Kidney (tissue), 13 donors: ENCODE measurements at regions not wholly inside any gene's neighbourhood (a gene's known extent, or its start where the extent isn't known, plus 50 kb on each side); places are given as distances from the start of the nearest gene placed in this dataset.

Experiments used
- DNase-seq, 5 donors: peaks; one replicate each; pipeline ENCODE4 v3.0.0-alpha.2; 2013 to 2020
- FAIRE-seq: peaks from 2 replicates; lab custom pipeline; 2012; peaks lifted over from hg19 to GRCh38; lab: Jason Lieb, UNC
- H3K27ac ChIP-seq, 2 donors: one replicate each; pipeline ENCODE4 v1.7.0; 2013; ENCODE audit warnings: low read depth in 2 of 2, low read length in 2 of 2, inconsistent platforms in 1 of 2
- H3K27me3 ChIP-seq: one replicate; pipeline ENCODE4 v1.7.1; 2013; ENCODE audit warnings: low read length, inconsistent platforms; ENCODE audit not compliant: control insufficient read depth, insufficient read depth
- H3K36me3 ChIP-seq, 3 donors: one replicate each; pipeline versions ENCODE4 v1.7.0 to v1.7.1; 2013; ENCODE audit warnings: low read length in 3 of 3, control low read depth in 1 of 3, inconsistent platforms in 1 of 3; ENCODE audit not compliant: insufficient read depth in 3 of 3, control insufficient read depth in 2 of 3
- H3K4me1 ChIP-seq, 3 donors: one replicate each; pipeline versions ENCODE4 v1.7.0 to v1.7.1; 2013; ENCODE audit warnings: low read length in 3 of 3, inconsistent platforms in 1 of 3, low read depth in 1 of 3; ENCODE audit not compliant: control insufficient read depth in 2 of 3, insufficient read depth in 2 of 3
- H3K4me3 ChIP-seq, 3 donors: one replicate each; pipeline versions ENCODE4 v1.7.0 to v1.8.1; 2013; ENCODE audit warnings: low read length in 3 of 3, control low read depth in 1 of 3, inconsistent platforms in 1 of 3
- H3K9ac ChIP-seq, 3 donors: one replicate each; pipeline versions ENCODE4 v1.7.0 to v1.7.1; 2013; ENCODE audit warnings: low read length in 3 of 3, control low read depth in 1 of 3, inconsistent platforms in 1 of 3
- H3K9me3 ChIP-seq, 3 donors: one replicate each; pipeline versions ENCODE4 v1.7.0 to v1.7.1; 2013; ENCODE audit warnings: low read length in 3 of 3, control low read depth in 1 of 3, inconsistent platforms in 1 of 3; ENCODE audit not compliant: control insufficient read depth in 2 of 3, insufficient read depth in 1 of 3
- CTCF ChIP-seq: IDR thresholded peaks from 3 replicates; pipeline ENCODE4 v1.5.1; 2012; ENCODE audit warnings: mild to moderate bottlenecking, moderate library complexity, borderline replicate concordance; ENCODE audit not compliant: insufficient read depth; ENCODE audit errors: extremely low read depth
- intact Hi-C: fragments of 100-400 bp; cut with DNase I; formaldehyde crosslinking; loops from one replicate; pipeline ENCODE4 v1.11.1; 2022
- donor health status: control.
- donor health status: control.
- donor health status: control.
- donor health status: control.
- donor health status: control.
- donor health status: DM: yes; HTN: yes; CAD: no.
- donor health status: Normal renal cell carcinoma (clear cell type).

- no peak for DNase-seq
- Histone ChIP-seq H3K4me3 (no peak overlapping the region), H3K4me1 (no peaks in the 10 kb centered on the region), H3K9me3 (no peaks in the 10 kb centered on the region), H3K36me3 (no peaks in the 10 kb centered on the region), H3K27ac (no peak overlapping the region), H3K9ac (no peak overlapping the region), H3K27me3 (no peaks in the 10 kb centered on the region)
- FAIRE-seq: no peak
- TF ChIP-seq CTCF: no peak
- intact Hi-C loops: no loop called here
Observed at GRCh38 chr2:118307864-118308263, 219.6 kb downstream of the INSIG2 start.

GRCh38 chr2:118301248-118301647 is 213.0 kb downstream of the INSIG2 start:
- H3K36me3 ChIP-seq: no peaks in the 10 kb centered on the region
- H3K27ac ChIP-seq: no peak overlapping the region
- H3K9me3 ChIP-seq: no peaks in the 10 kb centered on the region
- FAIRE-seq (no peak), DNase-seq (no peak)
- no peak overlapping the region for H3K4me3 ChIP-seq
- H3K27me3 ChIP-seq: no peaks in the 10 kb centered on the region
- intact Hi-C loops: no loop called here
- TF ChIP-seq CTCF: no peak
- H3K9ac ChIP-seq: no peak overlapping the region
- H3K4me1 ChIP-seq: no peaks in the 10 kb centered on the region

- H3K27me3 ChIP-seq: no peaks in the 10 kb centered on the region
- DNase-seq: no peak
- intact Hi-C loops: no loop called here
- H3K36me3 ChIP-seq: no peaks in the 10 kb centered on the region
- H3K9me3 ChIP-seq: no peaks in the 10 kb centered on the region
- no peak overlapping the region for H3K9ac ChIP-seq
- no peak for TF ChIP-seq CTCF
- H3K4me3 ChIP-seq: no peak overlapping the region
- no peak overlapping the region for H3K27ac ChIP-seq
- H3K4me1 ChIP-seq: no peaks in the 10 kb centered on the region
- FAIRE-seq: no peak
Observed at GRCh38 chr2:118300832-118301231, 212.6 kb downstream of the INSIG2 start.

- no peak for TF ChIP-seq CTCF
- H3K27ac ChIP-seq: no peak overlapping the region
- FAIRE-seq (no peak), DNase-seq (no peak)
- no peaks in the 10 kb centered on the region for H3K4me1 ChIP-seq
- H3K27me3 ChIP-seq: no peaks in the 10 kb centered on the region
- H3K36me3 ChIP-seq: no peaks in the 10 kb centered on the region
- intact Hi-C loops: no loop called here
- no peaks in the 10 kb centered on the region for H3K9me3 ChIP-seq
- H3K4me3 ChIP-seq: no peak overlapping the region
- H3K9ac ChIP-seq: no peak overlapping the region
Observed at GRCh38 chr2:118296663-118297062, 208.4 kb downstream of the INSIG2 start.
